GM19025 (cell line): ENCODE measurements at regions not wholly inside any gene's neighbourhood (a gene's known extent, or its start where the extent isn't known, plus 50 kb on each side); places are given as distances from the start of the nearest gene placed in this dataset.

ENCODE experiments used
- ATAC-seq: cut with Tn5 transposase; IDR thresholded peaks from one replicate; pipeline ENCODE4 v1.9.1; 2021; ENCODE audit warnings: mild to moderate bottlenecking, low read depth, moderate library complexity; ENCODE audit not compliant: unreplicated experiment

GRCh38 chr19:32294871-32295438 is 50.5 kb upstream of the ZNF507 start:
- ATAC-seq = no peak
